Testis (tissue), 2 donors: ENCODE measurements at regions not wholly inside any gene's neighbourhood (a gene's known extent, or its start where the extent isn't known, plus 50 kb on each side); places are given as distances from the start of the nearest gene placed in this dataset.

ENCODE experiments used
- DNase-seq: peaks from one replicate; pipeline ENCODE4 v3.0.0-alpha.2; 2019
- H3K27ac ChIP-seq, 2 donors: fragments of 200-600 bp; sonication (generic); one replicate each; pipeline ENCODE4 v1.5.1; 2019
- H3K27me3 ChIP-seq: fragments of 200-600 bp; sonication (generic); one replicate; pipeline ENCODE4 v1.5.1; 2019
- H3K36me3 ChIP-seq: fragments of 200-600 bp; sonication (generic); one replicate; pipeline ENCODE4 v1.5.1; 2017; ENCODE audit warnings: low read depth; ENCODE audit errors: missing control alignments
- H3K4me1 ChIP-seq: fragments of 200-600 bp; sonication (generic); one replicate; pipeline ENCODE4 v1.5.1; 2019
- H3K4me3 ChIP-seq, 2 donors: fragments of 200-600 bp; sonication (generic); one replicate each; pipeline ENCODE4 v1.5.1; 2017 to 2019
- H3K9me3 ChIP-seq: fragments of 200-600 bp; sonication (generic); one replicate; pipeline ENCODE4 v1.5.1; 2017
- POLR2A ChIP-seq: fragments of 450-650 bp; IDR thresholded peaks from one replicate; pipeline ENCODE4 v1.6.1; 2017; ENCODE audit warnings: antibody characterized with exemption, mild to moderate bottlenecking, moderate library complexity
- WGBS, 2 donors: methylation state at CpG; one replicate each; pipeline ENCODE4 v1.1.5; 2018; 5-methylcytosine and 5-hydroxymethylcytosine counted together
- intact Hi-C: fragments of 100-400 bp; cut with DNase I; formaldehyde crosslinking; loops from one replicate; pipeline ENCODE4 v1.15.1; 2023; ENCODE audit warnings: low total_unique reads
- TF ChIP-seq, protein P1 (sequence below), 3 experiments: fragments of 450-650 bp in 2 of 3; fragments of 200-600 bp in 1 of 3; sonication (generic) in 1 of 3; IDR thresholded peaks; one replicate each; pipeline ENCODE4 v1.5.1; 2016 to 2019; ENCODE audit warnings: antibody characterized with exemption in 3 of 3, mild to moderate bottlenecking in 2 of 3, moderate library complexity in 1 of 3

DNA sequence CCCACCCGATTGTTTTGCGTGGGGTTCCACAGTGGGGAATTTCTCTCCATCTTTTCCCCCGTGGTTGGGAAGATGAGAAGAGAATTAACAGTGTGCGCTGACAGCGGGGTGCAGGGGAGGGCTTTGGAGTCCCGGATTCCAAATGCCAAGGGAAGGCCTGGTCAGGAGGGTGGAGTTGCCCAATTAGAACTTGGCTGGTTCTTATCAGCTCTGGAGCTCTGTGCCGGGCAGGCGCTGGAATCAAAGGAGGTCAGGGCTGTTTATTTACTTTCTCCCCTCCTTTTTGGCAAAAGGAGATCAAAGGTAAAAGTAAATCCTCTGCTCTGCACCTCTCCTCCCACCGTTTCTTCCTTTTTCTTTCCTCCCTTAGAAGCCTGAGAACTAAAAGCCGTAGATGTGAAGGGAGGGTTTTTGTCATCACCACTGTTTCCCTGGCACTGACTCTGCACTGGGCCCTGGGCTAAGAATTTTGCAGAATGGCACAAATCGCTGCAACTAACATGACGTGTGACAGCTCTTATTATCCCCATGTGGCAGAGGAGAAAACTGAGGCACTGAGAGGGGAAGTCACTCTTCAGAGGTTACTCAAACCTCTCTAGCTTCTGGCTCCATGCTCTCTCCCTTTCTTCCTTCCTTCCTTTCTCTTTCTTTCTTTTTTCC is 95.2 kb upstream of the ZNF716 start:
- H3K9me3 ChIP-seq, result no peaks in the 10 kb centered on the region
- no peaks in the 10 kb centered on the region for H3K36me3 ChIP-seq
- H3K27ac ChIP-seq, result no peak overlapping the region
- TF ChIP-seq, protein P1, sequence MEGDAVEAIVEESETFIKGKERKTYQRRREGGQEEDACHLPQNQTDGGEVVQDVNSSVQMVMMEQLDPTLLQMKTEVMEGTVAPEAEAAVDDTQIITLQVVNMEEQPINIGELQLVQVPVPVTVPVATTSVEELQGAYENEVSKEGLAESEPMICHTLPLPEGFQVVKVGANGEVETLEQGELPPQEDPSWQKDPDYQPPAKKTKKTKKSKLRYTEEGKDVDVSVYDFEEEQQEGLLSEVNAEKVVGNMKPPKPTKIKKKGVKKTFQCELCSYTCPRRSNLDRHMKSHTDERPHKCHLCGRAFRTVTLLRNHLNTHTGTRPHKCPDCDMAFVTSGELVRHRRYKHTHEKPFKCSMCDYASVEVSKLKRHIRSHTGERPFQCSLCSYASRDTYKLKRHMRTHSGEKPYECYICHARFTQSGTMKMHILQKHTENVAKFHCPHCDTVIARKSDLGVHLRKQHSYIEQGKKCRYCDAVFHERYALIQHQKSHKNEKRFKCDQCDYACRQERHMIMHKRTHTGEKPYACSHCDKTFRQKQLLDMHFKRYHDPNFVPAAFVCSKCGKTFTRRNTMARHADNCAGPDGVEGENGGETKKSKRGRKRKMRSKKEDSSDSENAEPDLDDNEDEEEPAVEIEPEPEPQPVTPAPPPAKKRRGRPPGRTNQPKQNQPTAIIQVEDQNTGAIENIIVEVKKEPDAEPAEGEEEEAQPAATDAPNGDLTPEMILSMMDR (IDR thresholded peaks at IDR 0.05), result no peak
- no peak for TF ChIP-seq POLR2A
- no peaks in the 10 kb centered on the region for H3K27me3 ChIP-seq
- no peak overlapping the region for H3K4me3 ChIP-seq
- intact Hi-C loops, result no loop called here
- no peak for DNase-seq
- no peaks in the 10 kb centered on the region for H3K4me1 ChIP-seq
- WGBS, 2 donors, result 71 to 76% methylated on average over 12 of the region's 12 CpGs

DNA sequence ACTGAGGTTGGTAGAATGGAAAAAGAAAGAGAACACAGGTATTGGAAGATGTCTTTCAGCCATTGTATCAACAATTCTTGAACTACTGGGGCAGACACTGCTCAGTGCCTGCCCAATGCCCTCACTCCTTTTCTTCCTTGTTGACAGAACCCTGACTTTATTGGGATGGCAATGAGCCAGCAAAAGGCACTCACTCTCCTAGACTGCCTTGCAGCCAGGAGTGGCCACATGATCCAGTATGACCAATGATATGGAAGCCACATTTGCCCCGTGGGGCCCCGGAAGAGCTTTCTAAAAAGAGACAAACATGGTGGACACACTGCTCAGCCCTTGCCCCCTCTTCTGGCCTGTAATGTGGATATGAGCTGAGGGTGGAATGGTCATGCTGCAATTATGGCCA is 88.6 kb upstream of the ZNF716 start:
- Histone ChIP-seq H3K27me3 (no peaks in the 10 kb centered on the region), H3K4me1 (no peaks in the 10 kb centered on the region), H3K36me3 (no peaks in the 10 kb centered on the region), H3K4me3 (no peak overlapping the region), H3K9me3 (no peaks in the 10 kb centered on the region), H3K27ac (no peak overlapping the region)
- intact Hi-C loops, result no loop called here
- TF ChIP-seq POLR2A, result no peak
- TF ChIP-seq, protein P1 (IDR thresholded peaks at IDR 0.05), result no peak
- no peak for DNase-seq
- WGBS, 2 donors, result 88 to 93% methylated on average over 2 of the region's 2 CpGs

DNA sequence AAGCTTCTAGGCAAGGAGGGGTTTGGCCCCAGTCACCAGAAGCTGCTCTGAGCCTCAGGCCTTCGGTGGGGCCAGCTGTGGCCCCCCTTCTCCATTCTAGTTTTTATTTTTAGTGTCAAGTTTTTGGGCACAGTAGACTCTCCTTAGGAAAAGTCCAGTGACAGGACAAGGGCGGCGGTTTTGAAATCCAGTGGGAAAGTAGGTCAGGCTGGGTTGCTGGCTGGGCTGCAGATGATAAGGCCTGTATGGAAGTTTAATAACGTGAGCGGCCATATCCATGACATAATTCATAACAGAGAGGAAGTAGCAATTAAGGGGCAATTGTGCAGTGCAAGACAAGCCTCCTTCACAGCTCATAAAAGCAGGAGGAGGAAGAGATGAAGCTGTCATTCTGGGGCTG is 87.1 kb upstream of the ZNF716 start:
- H3K27me3 ChIP-seq, result no peaks in the 10 kb centered on the region
- TF ChIP-seq POLR2A, result no peak
- TF ChIP-seq, protein P1 (IDR thresholded peaks at IDR 0.05), result no peak
- H3K9me3 ChIP-seq, result no peaks in the 10 kb centered on the region
- H3K27ac ChIP-seq, result no peak overlapping the region
- intact Hi-C loops, result no loop called here
- DNase-seq, result no peak
- no peak overlapping the region for H3K4me3 ChIP-seq
- H3K4me1 ChIP-seq, result no peaks in the 10 kb centered on the region
- 79 to 86% methylated on average over 5 of the region's 5 CpGs for WGBS, 2 donors
- no peaks in the 10 kb centered on the region for H3K36me3 ChIP-seq

DNA sequence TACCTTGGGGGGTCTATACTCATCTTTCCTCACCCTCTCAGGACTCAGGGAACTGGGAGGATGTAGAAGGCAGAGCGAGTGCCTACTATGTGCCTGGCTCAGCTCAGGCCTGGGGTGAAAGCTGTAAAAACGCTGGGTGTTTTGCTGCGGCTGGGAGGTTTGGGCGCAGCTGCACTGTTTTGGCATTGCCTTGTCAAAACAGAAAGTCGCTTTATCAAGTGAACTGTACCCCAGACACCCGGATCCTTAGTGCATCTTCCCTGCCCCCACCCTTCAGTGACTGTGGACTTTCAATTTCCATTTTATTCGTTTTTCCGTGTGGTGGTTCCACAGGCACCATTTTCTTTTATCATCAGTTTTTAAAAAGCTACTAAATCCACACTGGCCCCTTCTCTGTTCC is 86.7 kb upstream of the ZNF716 start:
- H3K4me1 ChIP-seq, result no peaks in the 10 kb centered on the region
- TF ChIP-seq, protein P1 (IDR thresholded peaks at IDR 0.05), result no peak
- TF ChIP-seq POLR2A, result no peak
- no peak overlapping the region for H3K27ac ChIP-seq
- H3K27me3 ChIP-seq, result no peaks in the 10 kb centered on the region
- no peak for DNase-seq
- H3K9me3 ChIP-seq, result no peaks in the 10 kb centered on the region
- WGBS, 2 donors, result 70 to 85% methylated on average over 8 of the region's 8 CpGs
- H3K36me3 ChIP-seq, result no peaks in the 10 kb centered on the region
- intact Hi-C loops, result no loop called here
- no peak overlapping the region for H3K4me3 ChIP-seq
